ENCODE measurements at regions not wholly inside any gene's neighbourhood (a gene's known extent, or its start where the extent isn't known, plus 50 kb on each side); places are given as distances from the start of the nearest gene placed in this dataset.

DNA sequence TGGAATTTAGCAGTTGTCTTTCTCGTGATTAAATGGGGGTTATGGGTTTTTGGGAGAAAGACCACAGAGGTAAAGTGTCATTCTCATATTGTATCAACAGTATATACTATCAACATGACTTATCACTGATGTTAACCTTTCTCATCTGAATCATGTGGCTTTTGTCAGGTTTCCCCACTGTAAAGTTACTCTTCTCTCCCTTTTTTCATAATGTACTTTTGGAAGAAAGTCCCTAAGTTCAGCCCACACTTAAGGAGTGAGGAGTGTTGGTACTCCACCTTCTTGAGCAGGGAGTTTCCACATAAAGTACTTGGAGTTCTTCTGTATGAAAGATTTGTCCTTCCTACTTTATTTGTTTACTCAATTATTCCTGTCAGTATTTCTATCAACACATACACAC lies 169.9 kb downstream of the ZNF330 start:
- TF ChIP-seq CTCF (conservative IDR thresholded peaks at IDR 0.05): no peak
- no peak overlapping the region for H3K27ac ChIP-seq

- TF ChIP-seq CTCF (conservative IDR thresholded peaks at IDR 0.05): no peak
- H3K27ac ChIP-seq: no peak overlapping the region; the same call in 1 of the 2 replicates
Observed at GRCh38 chr4:141391293-141391692, 170.6 kb downstream of the ZNF330 start.

DNA sequence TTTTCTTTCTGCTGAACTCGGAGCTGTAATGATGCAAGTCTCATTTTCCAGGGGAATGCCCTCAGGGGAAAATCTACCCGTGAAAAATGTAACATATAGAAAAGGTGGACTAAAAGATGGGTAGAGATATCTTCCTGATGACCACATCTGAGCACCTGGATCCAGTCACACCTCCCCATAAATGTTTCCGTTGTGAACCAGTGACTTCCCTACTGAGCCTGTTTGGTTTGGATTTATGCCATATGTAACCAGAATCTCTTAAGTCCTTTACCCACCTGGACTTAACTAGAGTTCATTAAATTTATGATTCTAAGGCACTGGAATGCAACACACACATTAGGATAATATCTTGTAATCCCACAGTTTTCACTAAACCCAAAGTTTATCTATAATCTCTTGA lies 171.1 kb downstream of the ZNF330 start:
- H3K27ac ChIP-seq: no peak overlapping the region; the same call in 1 of the 2 replicates
- TF ChIP-seq CTCF (conservative IDR thresholded peaks at IDR 0.05): no peak

- no peak overlapping the region for H3K27ac ChIP-seq
- no peak for TF ChIP-seq CTCF (conservative IDR thresholded peaks at IDR 0.05)
Observed at GRCh38 chr4:141395246-141395830, 174.6 kb downstream of the ZNF330 start.

DNA sequence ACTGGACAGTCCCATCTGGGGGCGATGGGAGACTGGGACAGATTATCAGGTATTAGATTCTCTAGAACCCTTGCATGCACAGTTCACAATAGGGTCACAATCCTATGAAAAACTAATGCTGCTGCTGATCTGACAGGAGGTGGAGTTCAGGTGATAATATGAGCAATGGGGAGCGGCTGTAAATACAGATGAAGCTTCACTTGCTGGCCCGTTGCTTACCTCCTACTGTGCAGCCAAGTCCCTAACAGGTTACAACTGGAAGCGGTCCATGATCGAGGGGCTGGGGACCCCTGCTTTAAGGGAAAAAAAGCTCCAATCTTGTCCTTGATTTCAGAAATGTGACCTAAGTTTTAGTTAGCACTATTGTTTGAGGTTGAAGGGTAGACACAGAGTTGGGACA lies 175.2 kb downstream of the ZNF330 start:
- TF ChIP-seq CTCF (conservative IDR thresholded peaks at IDR 0.05): no peak

DNA sequence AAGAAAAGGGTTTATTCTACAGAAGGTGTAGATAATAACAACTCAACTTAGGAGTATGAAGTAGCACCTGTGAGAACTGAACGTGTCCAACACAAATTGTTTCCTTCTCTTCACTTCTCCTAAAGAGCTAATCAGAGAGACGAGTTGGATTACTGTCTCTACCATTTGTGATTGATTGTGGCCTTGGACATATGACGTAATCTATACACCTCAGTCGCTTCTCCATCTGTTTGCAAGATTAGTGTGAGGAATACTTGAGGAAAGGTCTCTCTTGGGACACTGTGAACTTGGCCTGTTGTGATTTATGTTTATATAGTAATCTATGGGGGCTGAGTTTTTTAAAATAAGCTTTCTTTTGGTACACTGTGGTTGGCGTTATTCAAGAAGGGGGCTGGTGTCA lies 182.0 kb downstream of the ZNF330 start:
- TF ChIP-seq CTCF (conservative IDR thresholded peaks at IDR 0.05): no peak
- no peak overlapping the region for H3K27ac ChIP-seq

More for the DNA sequence above, 175.2 kb downstream of the ZNF330 start:
- no peak overlapping the region for H3K27ac ChIP-seq

DNA sequence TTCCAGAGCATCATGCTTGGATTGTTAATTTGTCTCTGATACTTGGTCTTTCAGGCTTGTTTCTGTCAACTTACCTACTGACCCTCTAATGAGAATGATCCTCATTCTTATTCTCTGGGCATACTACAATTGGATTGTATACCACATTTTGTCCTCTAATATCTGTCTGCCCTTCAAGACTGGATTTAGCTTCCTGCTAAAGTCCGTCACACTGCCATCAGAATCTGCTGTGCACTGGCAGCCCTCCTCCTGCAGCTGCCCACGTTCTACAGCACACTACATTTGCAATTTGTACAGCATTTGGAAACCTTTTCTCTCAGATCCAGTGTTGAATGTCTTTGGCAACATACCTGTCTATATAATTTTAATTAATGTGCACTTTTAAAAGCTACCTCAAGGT lies 183.1 kb downstream of the ZNF330 start:
- no peak for TF ChIP-seq CTCF (conservative IDR thresholded peaks at IDR 0.05)
- H3K27ac ChIP-seq: no peak overlapping the region
